GM12878 (cell line): ENCODE measurements at regions not wholly inside any gene's neighbourhood (a gene's known extent, or its start where the extent isn't known, plus 50 kb on each side); places are given as distances from the start of the nearest gene placed in this dataset.

Experiments
- ATAC-seq: fragments of 200-7000 bp; cut with Tn5 transposase; 3 replicates; pipeline ENCODE4 v1.9.1; 2020; ENCODE audit warnings: mild to moderate bottlenecking, moderate library complexity
- BruUV-seq: library from RNA; stranded (reverse); fragments of 400-500 nt; replicated peaks from 2 replicates; lab custom pipeline; 2021; lab: Mats Ljungman, UMichigan
- CTCF ChIA-PET: fragments of 300-600 bp; sonication (Branson Sonifier 250); formaldehyde crosslinking; extraction: SDS; loops from one replicate; lab custom pipeline; 2021; ENCODE audit warnings: inconsistent platforms; lab: Yijun Ruan, JAX
- POLR2A ChIA-PET: fragments of 350-600 bp; formaldehyde crosslinking; extraction: SDS; loops from one replicate; lab custom pipeline; 2021; ENCODE audit warnings: inconsistent platforms; lab: Charles Lee
- RAD21 ChIA-PET: fragments of 300-600 bp; sonication (Branson Sonifier 250); formaldehyde crosslinking; loops from one replicate; lab custom pipeline; 2023; ENCODE audit warnings: antibody characterized with exemption; ENCODE audit not compliant: unreplicated experiment; lab: Charles Lee
- SMC1A ChIA-PET: fragments of 300-600 bp; sonication (Branson Sonifier 250); formaldehyde crosslinking; loops from one replicate; lab custom pipeline; 2023; ENCODE audit not compliant: unreplicated experiment, uncharacterized antibody; lab: Charles Lee
- DNase-seq: peaks from one replicate; pipeline ENCODE4 v3.0.0-alpha.2; 2011; ENCODE audit warnings: low read depth, low spot score
- FAIRE-seq: peaks from 3 replicates; lab custom pipeline; 2011; peaks lifted over from hg19 to GRCh38; lab: Jason Lieb, UNC
- H2AFZ ChIP-seq: 2 replicates; pipeline ENCODE4 v1.6.0; 2011; ENCODE audit warnings: low read depth, low read length, control low read depth; ENCODE audit not compliant: control insufficient read depth
- H3K27ac ChIP-seq: 2 replicates; pipeline ENCODE4 v1.5.1; 2011; ENCODE audit warnings: control low read depth; ENCODE audit not compliant: control insufficient read depth, insufficient read depth
- H3K27me3 ChIP-seq, 2 experiments: replicated peaks in 1 of 2; 2 replicates each; pipeline versions ENCODE4 v1.6.0 to v1.6.1; 2011; ENCODE audit warnings: low read length in 1 of 2; ENCODE audit not compliant: control insufficient read depth in 2 of 2, insufficient read depth in 2 of 2
- H3K36me3 ChIP-seq, 2 experiments: 2 replicates each; pipeline ENCODE4 v1.5.1; 2011; ENCODE audit warnings: low read length in 1 of 2; ENCODE audit not compliant: control insufficient read depth in 2 of 2, insufficient read depth in 2 of 2
- H3K4me1 ChIP-seq: 2 replicates; pipeline ENCODE4 v1.6.1; 2011; ENCODE audit warnings: mild to moderate bottlenecking, low read length, moderate library complexity, mixed read lengths; ENCODE audit not compliant: control insufficient read depth, insufficient read depth
- H3K4me2 ChIP-seq: 2 replicates; pipeline ENCODE4 v1.6.0; 2011; ENCODE audit warnings: control low read depth; ENCODE audit not compliant: control insufficient read depth, insufficient read depth
- H3K4me3 ChIP-seq: fragments of 200-600 bp; sonication (generic); 2 replicates; pipeline ENCODE4 v1.5.1; 2016
- H3K79me2 ChIP-seq: 2 replicates; pipeline ENCODE4 v1.6.0; 2011; ENCODE audit warnings: low read length; ENCODE audit not compliant: control insufficient read depth, insufficient read depth
- H3K9ac ChIP-seq: 2 replicates; pipeline ENCODE4 v1.8.0; 2011; ENCODE audit warnings: low read length, control low read depth, mixed read lengths; ENCODE audit not compliant: control insufficient read depth, insufficient read depth
- H3K9me3 ChIP-seq: replicated peaks from 3 replicates; pipeline ENCODE4 v1.5.1; 2011; ENCODE audit warnings: mild to moderate bottlenecking, low read length; ENCODE audit not compliant: control insufficient read depth, insufficient read depth
- H4K20me1 ChIP-seq: 2 replicates; pipeline ENCODE4 v1.6.0; 2011; ENCODE audit not compliant: control insufficient read depth, insufficient read depth
- GATAD2B ChIP-seq: fragments of 450-650 bp; conservative IDR thresholded peaks from 2 replicates; pipeline ENCODE4 v1.6.1; 2017; ENCODE audit warnings: low read depth, mild to moderate bottlenecking, moderate library complexity
- WGBS: methylation state at CpG from one replicate; pipeline ENCODE4 v1.1.6; 2016; ENCODE audit warnings: low lambda C conversion rate; ENCODE audit not compliant: insufficient replicate concordance, insufficient coverage; ENCODE audit errors: missing lambda C conversion rate; 5-methylcytosine and 5-hydroxymethylcytosine counted together
- in situ Hi-C: fragments of 300-500 bp; cut with MboI; formaldehyde crosslinking; loops from 9 replicates; pipeline ENCODE4 v1.14.3; 2018; ENCODE audit warnings: mixed read lengths
- intact Hi-C: fragments of 100-400 bp; cut with micrococcal nuclease; formaldehyde crosslinking; loops from one replicate; pipeline ENCODE4 v1.14.2; 2022; ENCODE audit not compliant: unreplicated experiment
- TF ChIP-seq, protein P1 (sequence below): fragments of 450-650 bp; IDR thresholded peaks from 2 replicates; pipeline ENCODE4 v1.6.1; 2016; ENCODE audit warnings: mild to moderate bottlenecking, moderate library complexity, borderline replicate concordance
- TF ChIP-seq, protein P2 (sequence below): fragments of 450-650 bp; IDR thresholded peaks from 2 replicates; pipeline ENCODE4 v1.6.1; 2017; ENCODE audit warnings: mild to moderate bottlenecking, low read depth, inconsistent platforms; ENCODE audit not compliant: poor library complexity, severe bottlenecking
- TF ChIP-seq, protein P3 (sequence below): fragments of 450-650 bp; IDR thresholded peaks from 2 replicates; pipeline ENCODE4 v1.6.1; 2017; ENCODE audit warnings: borderline replicate concordance

DNA sequence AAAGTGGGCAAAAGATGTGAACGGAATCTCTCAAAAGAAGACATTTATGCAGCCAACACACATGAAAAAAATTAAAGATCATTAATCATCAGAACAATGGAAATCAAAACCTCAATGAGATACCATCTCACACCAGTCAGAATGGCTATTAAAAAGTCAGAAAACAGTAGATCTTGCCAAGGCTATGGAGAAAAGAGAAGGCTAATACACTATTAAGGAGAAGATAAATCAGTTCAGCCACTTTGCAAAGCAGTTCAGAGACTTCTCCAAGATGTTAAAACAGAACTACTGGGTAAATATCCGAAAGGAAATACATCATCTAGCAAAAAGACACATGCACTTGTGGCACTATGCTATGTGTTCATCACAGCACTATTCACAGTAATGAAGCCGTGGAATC lies 388.2 kb upstream of the LUZP2 start:
- CTCF ChIA-PET = no interaction called here

DNA sequence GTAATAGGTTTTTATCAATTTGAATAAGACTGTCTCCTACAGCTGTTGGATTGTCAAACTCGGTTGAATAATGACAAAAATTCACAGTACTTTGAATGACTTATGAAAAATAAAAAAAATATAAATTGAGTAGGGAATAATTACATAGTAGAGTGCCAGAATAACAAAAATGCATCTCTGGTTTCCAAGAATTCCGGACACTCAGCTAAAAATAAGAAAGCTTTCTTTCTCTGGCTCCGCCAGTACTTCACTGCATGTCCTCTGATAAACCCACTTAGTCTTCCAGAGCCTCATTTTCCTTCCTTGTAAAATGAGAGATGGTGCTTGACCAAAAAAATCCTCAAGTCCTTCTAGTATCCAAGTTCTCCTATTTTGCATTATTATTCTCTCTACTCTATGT lies 374.6 kb upstream of the LUZP2 start:
- no peak overlapping the region for H2AFZ ChIP-seq
- no peak overlapping the region for H3K27ac ChIP-seq
- ChIA-PET RAD21 (no interaction called here), CTCF (no interaction called here), SMC1A (no interaction called here), POLR2A (no interaction called here)
- ATAC-seq (no peak), FAIRE-seq (no peak), DNase-seq (no peak)
- H3K4me1 ChIP-seq = no peaks in the 10 kb centered on the region
- H3K9ac ChIP-seq = no peak overlapping the region
- H3K79me2 ChIP-seq = no peaks in the 10 kb centered on the region
- no peaks in the 10 kb centered on the region for H3K27me3 ChIP-seq
- intact Hi-C loops = no loop called here
- BruUV-seq = no TSS peak
- no peaks in the 10 kb centered on the region for H3K36me3 ChIP-seq
- in situ Hi-C loops = no loop called here
- TF ChIP-seq GATAD2B = no peak
- TF ChIP-seq, protein P1, sequence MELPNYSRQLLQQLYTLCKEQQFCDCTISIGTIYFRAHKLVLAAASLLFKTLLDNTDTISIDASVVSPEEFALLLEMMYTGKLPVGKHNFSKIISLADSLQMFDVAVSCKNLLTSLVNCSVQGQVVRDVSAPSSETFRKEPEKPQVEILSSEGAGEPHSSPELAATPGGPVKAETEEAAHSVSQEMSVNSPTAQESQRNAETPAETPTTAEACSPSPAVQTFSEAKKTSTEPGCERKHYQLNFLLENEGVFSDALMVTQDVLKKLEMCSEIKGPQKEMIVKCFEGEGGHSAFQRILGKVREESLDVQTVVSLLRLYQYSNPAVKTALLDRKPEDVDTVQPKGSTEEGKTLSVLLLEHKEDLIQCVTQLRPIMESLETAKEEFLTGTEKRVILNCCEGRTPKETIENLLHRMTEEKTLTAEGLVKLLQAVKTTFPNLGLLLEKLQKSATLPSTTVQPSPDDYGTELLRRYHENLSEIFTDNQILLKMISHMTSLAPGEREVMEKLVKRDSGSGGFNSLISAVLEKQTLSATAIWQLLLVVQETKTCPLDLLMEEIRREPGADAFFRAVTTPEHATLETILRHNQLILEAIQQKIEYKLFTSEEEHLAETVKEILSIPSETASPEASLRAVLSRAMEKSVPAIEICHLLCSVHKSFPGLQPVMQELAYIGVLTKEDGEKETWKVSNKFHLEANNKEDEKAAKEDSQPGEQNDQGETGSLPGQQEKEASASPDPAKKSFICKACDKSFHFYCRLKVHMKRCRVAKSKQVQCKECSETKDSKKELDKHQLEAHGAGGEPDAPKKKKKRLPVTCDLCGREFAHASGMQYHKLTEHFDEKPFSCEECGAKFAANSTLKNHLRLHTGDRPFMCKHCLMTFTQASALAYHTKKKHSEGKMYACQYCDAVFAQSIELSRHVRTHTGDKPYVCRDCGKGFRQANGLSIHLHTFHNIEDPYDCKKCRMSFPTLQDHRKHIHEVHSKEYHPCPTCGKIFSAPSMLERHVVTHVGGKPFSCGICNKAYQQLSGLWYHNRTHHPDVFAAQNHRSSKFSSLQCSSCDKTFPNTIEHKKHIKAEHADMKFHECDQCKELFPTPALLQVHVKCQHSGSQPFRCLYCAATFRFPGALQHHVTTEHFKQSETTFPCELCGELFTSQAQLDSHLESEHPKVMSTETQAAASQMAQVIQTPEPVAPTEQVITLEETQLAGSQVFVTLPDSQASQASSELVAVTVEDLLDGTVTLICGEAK = no peak
- TF ChIP-seq, protein P2, sequence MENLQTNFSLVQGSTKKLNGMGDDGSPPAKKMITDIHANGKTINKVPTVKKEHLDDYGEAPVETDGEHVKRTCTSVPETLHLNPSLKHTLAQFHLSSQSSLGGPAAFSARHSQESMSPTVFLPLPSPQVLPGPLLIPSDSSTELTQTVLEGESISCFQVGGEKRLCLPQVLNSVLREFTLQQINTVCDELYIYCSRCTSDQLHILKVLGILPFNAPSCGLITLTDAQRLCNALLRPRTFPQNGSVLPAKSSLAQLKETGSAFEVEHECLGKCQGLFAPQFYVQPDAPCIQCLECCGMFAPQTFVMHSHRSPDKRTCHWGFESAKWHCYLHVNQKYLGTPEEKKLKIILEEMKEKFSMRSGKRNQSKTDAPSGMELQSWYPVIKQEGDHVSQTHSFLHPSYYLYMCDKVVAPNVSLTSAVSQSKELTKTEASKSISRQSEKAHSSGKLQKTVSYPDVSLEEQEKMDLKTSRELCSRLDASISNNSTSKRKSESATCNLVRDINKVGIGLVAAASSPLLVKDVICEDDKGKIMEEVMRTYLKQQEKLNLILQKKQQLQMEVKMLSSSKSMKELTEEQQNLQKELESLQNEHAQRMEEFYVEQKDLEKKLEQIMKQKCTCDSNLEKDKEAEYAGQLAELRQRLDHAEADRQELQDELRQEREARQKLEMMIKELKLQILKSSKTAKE = no peak
- no peaks in the 10 kb centered on the region for H3K9me3 ChIP-seq
- H4K20me1 ChIP-seq = no peaks in the 10 kb centered on the region
- H3K4me3 ChIP-seq = no peak overlapping the region
- no peak overlapping the region for H3K4me2 ChIP-seq
- WGBS = 14% methylated on average over 3 of the region's 3 CpGs

More for the DNA sequence above, 388.2 kb upstream of the LUZP2 start:
- H3K36me3 ChIP-seq = no peaks in the 10 kb centered on the region
- H3K4me1 ChIP-seq = no peaks in the 10 kb centered on the region
- H3K4me2 ChIP-seq = no peak overlapping the region
- RAD21 ChIA-PET = no interaction called here
- TF ChIP-seq, protein P3, sequence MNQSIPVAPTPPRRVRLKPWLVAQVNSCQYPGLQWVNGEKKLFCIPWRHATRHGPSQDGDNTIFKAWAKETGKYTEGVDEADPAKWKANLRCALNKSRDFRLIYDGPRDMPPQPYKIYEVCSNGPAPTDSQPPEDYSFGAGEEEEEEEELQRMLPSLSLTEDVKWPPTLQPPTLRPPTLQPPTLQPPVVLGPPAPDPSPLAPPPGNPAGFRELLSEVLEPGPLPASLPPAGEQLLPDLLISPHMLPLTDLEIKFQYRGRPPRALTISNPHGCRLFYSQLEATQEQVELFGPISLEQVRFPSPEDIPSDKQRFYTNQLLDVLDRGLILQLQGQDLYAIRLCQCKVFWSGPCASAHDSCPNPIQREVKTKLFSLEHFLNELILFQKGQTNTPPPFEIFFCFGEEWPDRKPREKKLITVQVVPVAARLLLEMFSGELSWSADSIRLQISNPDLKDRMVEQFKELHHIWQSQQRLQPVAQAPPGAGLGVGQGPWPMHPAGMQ = no peak
- TF ChIP-seq, all 136 proteins: peak for 0
- POLR2A ChIA-PET = no interaction called here
- H4K20me1 ChIP-seq = no peaks in the 10 kb centered on the region
- FAIRE-seq = no peak
- BruUV-seq = no TSS peak
- H3K79me2 ChIP-seq = no peaks in the 10 kb centered on the region
- intact Hi-C loops (no loop called here), in situ Hi-C loops (no loop called here)
- WGBS = 5% methylated on average over 3 of the region's 3 CpGs
- no peak overlapping the region for H3K27ac ChIP-seq
- no peaks in the 10 kb centered on the region for H3K9me3 ChIP-seq
- no peak overlapping the region for H2AFZ ChIP-seq
- no peak overlapping the region for H3K9ac ChIP-seq
- no peak overlapping the region for H3K4me3 ChIP-seq
- no peaks in the 10 kb centered on the region for H3K27me3 ChIP-seq
- ATAC-seq = no peak
- DNase-seq = no peak
- SMC1A ChIA-PET = no interaction called here
